ENCODE measurements at regions not wholly inside any gene's neighbourhood (a gene's known extent, or its start where the extent isn't known, plus 50 kb on each side); places are given as distances from the start of the nearest gene placed in this dataset.

GRCh38 chr6:167230288-167230687, 60.8 kb upstream of the UNC93A start:
- TF ChIP-seq, protein P1, sequence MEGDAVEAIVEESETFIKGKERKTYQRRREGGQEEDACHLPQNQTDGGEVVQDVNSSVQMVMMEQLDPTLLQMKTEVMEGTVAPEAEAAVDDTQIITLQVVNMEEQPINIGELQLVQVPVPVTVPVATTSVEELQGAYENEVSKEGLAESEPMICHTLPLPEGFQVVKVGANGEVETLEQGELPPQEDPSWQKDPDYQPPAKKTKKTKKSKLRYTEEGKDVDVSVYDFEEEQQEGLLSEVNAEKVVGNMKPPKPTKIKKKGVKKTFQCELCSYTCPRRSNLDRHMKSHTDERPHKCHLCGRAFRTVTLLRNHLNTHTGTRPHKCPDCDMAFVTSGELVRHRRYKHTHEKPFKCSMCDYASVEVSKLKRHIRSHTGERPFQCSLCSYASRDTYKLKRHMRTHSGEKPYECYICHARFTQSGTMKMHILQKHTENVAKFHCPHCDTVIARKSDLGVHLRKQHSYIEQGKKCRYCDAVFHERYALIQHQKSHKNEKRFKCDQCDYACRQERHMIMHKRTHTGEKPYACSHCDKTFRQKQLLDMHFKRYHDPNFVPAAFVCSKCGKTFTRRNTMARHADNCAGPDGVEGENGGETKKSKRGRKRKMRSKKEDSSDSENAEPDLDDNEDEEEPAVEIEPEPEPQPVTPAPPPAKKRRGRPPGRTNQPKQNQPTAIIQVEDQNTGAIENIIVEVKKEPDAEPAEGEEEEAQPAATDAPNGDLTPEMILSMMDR (IDR thresholded peaks at IDR 0.05), result no peak
- peaks cover 0 to 2% (median 0%) of the 10 kb centered on the region in 7 donors for H3K9me3 Mint-ChIP-seq
- H3K4me3 Mint-ChIP-seq, result no peak overlapping the region
- H3K27me3 Mint-ChIP-seq (ENCODE audit: low read depth in 3 of 3), result peaks cover 31 to 56% (median 46%) of the 10 kb centered on the region in 3 donors
- DNase-seq, result no peak
- Histone ChIP-seq H4K20me1 (ENCODE audit: insufficient read depth, low read length) (no peaks in the 10 kb centered on the region), H3K79me2 (ENCODE audit: insufficient read depth, low read length) (no peaks in the 10 kb centered on the region), H3K27me3 (ENCODE audit: control insufficient read depth in 2 of 2, insufficient read depth in 2 of 2, low read length in 2 of 2) (peaks cover 28 to 41% of the 10 kb centered on the region in 2 donors), H3K27ac (ENCODE audit: low read depth in 1 of 2, low read length in 2 of 2) (no peak overlapping the region), H3K4me3 (replicated peaks in 1 of 3; ENCODE audit: low read depth in 2 of 3, low read length in 3 of 3) (no peak overlapping the region), H3K4me2 (replicated peaks; ENCODE audit: extremely low read depth, low read length, poor library complexity, severe bottlenecking) (no peak overlapping the region), H3K36me3 (replicated peaks in 1 of 2; ENCODE audit: control insufficient read depth in 1 of 2, insufficient read depth in 2 of 2, low read length in 2 of 2) (no peaks in the 10 kb centered on the region), H3K9ac (ENCODE audit: insufficient read depth, low read length, poor library complexity, severe bottlenecking) (no peak overlapping the region), H3K9me3 (replicated peaks in 1 of 2; ENCODE audit: control insufficient read depth in 1 of 2, insufficient read depth in 1 of 2, low read length in 2 of 2) (no peaks in the 10 kb centered on the region), H2AFZ (ENCODE audit: insufficient read depth, low read depth, low read length, poor library complexity, severe bottlenecking) (no peak overlapping the region), H3K4me1 (ENCODE audit: control insufficient read depth in 1 of 2, insufficient read depth in 2 of 2, low read length in 2 of 2) (no peaks in the 10 kb centered on the region)
- no peaks in the 10 kb centered on the region for H3K4me1 Mint-ChIP-seq
- H3K27ac Mint-ChIP-seq, result no peak overlapping the region
- intact Hi-C loops (cut with micrococcal nuclease), result no loop called here
- H3K36me3 Mint-ChIP-seq, result no peaks in the 10 kb centered on the region

DNA sequence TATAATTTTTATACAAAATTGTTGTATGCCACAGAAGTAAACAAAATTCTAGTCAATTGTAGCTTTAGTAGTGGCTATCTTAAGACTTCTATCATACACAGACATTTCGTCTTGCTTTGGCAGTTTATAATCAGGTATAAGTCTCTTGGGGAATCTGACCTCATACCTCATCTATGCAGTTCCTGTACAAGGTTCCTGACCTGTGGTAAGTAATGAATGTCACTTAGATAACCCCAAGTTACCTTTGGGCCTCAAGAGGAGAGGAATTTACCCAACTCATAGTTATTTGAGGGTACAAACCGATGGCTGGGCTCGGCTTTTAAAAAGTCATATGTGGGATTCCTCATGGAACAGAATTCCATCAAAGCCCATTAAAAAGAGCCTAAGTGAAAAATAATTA, 58.8 kb upstream of the UNC93A start:
- Histone ChIP-seq H3K36me3 (replicated peaks in 1 of 2; ENCODE audit: control insufficient read depth in 1 of 2, insufficient read depth in 2 of 2, low read length in 2 of 2) (no peaks in the 10 kb centered on the region), H3K79me2 (ENCODE audit: insufficient read depth, low read length) (no peaks in the 10 kb centered on the region), H2AFZ (ENCODE audit: insufficient read depth, low read depth, low read length, poor library complexity, severe bottlenecking) (no peak overlapping the region), H3K4me1 (ENCODE audit: control insufficient read depth in 1 of 2, insufficient read depth in 2 of 2, low read length in 2 of 2) (no peaks in the 10 kb centered on the region), H3K27me3 (ENCODE audit: control insufficient read depth in 2 of 2, insufficient read depth in 2 of 2, low read length in 2 of 2) (peaks cover 26 to 34% of the 10 kb centered on the region in 2 donors), H3K9me3 (replicated peaks in 1 of 2; ENCODE audit: control insufficient read depth in 1 of 2, insufficient read depth in 1 of 2, low read length in 2 of 2) (no peaks in the 10 kb centered on the region), H3K4me3 (replicated peaks in 1 of 3; ENCODE audit: low read depth in 2 of 3, low read length in 3 of 3) (no peak overlapping the region), H3K4me2 (replicated peaks; ENCODE audit: extremely low read depth, low read length, poor library complexity, severe bottlenecking) (no peak overlapping the region), H3K27ac (ENCODE audit: low read depth in 1 of 2, low read length in 2 of 2) (no peak overlapping the region), H3K9ac (ENCODE audit: insufficient read depth, low read length, poor library complexity, severe bottlenecking) (no peak overlapping the region), H4K20me1 (ENCODE audit: insufficient read depth, low read length) (no peaks in the 10 kb centered on the region)
- Mint-ChIP-seq H3K4me1 (no peaks in the 10 kb centered on the region), H3K9me3 (peaks cover 0 to 3% (median 0%) of the 10 kb centered on the region in 7 donors), H3K4me3 (no peak overlapping the region), H3K27me3 (ENCODE audit: low read depth in 3 of 3) (peaks cover 29 to 42% (median 35%) of the 10 kb centered on the region in 3 donors), H3K27ac (no peak overlapping the region), H3K36me3 (no peaks in the 10 kb centered on the region)
- DNase-seq, result no peak
- WGBS (ENCODE audit: insufficient coverage), result no CpG with 5 or more reads among the region's 3 CpGs
- TF ChIP-seq, protein P1 (IDR thresholded peaks at IDR 0.05), result no peak
- intact Hi-C loops (cut with micrococcal nuclease), result no loop called here
